ENCODE measurements at regions not wholly inside any gene's neighbourhood (a gene's known extent, or its start where the extent isn't known, plus 50 kb on each side); places are given as distances from the start of the nearest gene placed in this dataset.

DNA sequence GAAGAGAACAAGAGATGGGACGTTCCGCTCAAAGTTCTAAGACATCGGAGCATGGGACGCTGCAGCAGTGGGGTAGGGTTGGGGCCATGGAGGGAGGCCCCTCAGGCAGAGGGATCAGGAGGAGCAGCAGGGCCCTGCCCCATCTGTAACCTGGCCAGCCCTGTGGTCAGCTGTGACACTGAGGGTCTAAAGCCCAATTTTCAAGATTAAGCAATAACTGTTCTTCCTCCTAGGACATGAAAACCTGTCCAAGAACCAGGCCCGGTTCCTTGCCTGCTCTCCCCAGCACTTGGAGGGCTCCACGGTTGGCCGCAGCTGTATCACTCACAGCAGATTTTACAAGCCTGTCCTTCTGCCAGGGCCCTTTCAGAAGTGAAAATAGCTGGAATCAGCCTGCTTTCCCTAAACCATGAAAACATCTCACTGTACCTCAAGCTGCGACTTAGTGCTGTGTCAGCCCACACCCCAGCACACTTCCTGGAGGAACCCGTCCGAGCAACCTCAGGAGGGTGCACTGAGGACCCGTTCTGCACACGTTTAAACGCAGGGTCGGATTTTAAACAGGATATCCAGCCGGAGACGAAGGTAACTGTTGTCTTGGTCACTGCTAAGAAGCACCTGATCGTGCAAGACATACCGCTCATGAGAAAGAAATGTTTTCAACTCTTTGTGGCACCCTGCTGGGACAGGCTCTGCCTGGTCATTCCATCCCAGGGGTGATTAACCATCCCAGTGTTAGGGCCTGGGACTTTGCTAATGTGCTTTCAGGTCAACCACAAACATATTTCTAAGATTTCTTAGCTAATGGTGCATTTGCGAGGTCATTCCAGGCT is 201.9 kb upstream of the DIO3 start:
- WGBS: 63% methylated on average over 19 of the region's 19 CpGs

DNA sequence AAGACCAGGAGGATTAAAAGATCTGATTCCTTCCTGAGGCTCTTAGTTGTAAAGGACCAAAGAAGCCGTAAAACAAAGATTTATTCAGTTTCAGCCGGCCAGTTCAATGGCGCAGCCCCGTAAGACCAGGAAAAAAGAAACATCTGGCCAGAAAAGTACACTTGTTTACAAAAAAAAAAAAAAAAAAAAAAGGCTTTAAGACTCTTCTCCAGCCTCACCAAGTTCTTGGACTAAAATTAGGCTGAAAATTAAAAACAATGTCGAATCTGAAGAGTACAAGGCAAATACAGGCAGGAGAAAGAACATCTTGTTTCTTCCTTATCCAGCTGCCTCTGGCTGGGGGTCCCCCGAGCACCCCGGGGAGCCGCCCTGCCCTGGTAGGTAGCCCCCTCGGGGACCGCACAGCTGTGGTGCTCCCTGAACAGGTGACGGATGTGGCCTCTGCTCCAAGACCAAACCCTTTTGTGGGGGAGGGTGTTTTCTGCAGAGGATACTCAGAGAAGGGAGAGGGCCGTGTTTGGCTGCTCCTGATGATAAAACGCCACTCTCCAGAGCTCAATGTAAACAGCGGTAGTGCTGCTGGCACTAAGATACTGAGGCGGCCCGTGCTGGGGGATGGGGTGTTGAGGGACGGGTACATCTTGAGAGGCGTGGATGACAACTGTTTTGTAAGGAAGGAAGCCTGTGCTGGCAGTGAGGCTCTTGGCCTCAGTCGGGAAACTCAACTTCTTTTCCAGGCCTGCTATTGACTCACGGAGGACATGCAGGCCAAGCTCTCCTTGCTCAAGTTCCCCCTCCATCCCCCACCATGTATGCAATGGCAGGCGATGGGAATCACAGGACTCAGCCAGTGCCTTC is 201.0 kb upstream of the DIO3 start:
- Histone ChIP-seq H3K9me3 (ENCODE audit: control insufficient read depth, low read length) (peaks cover 3% of the 10 kb centered on the region), H3K14ac (ENCODE audit: low read length in 2 of 2) (no peak overlapping the region), H3K4me3 (ENCODE audit: insufficient read depth in 1 of 2, low read depth in 1 of 2, low read length in 2 of 2) (no peak overlapping the region), H3K4ac (ENCODE audit: low read depth in 1 of 2, low read length in 2 of 2) (no peak overlapping the region), H2BK120ac (ENCODE audit: low read depth, low read length) (no peak overlapping the region), H2BK12ac (ENCODE audit: low read length in 2 of 2) (no peak overlapping the region), H3K36me3 (ENCODE audit: control insufficient read depth in 1 of 2, insufficient read depth in 2 of 2, low read depth in 1 of 2, low read length in 2 of 2) (no peaks in the 10 kb centered on the region), H4K91ac (ENCODE audit: low read length) (no peak overlapping the region), H3K79me1 (replicated peaks; ENCODE audit: low read length, poor library complexity, severe bottlenecking) (no peaks in the 10 kb centered on the region), H3K23ac (ENCODE audit: low read length in 2 of 2) (no peak overlapping the region), H3K4me1 (ENCODE audit: control insufficient read depth, insufficient read depth, low read depth, low read length) (no peaks in the 10 kb centered on the region), H2BK5ac (ENCODE audit: low read depth, low read length, poor library complexity, severe bottlenecking) (no peak overlapping the region), H3K4me2 (ENCODE audit: low read length, poor library complexity, severe bottlenecking) (no peak overlapping the region), H2AFZ (ENCODE audit: low read depth, low read length) (no peak overlapping the region), H2AK5ac (ENCODE audit: low read length, severe bottlenecking) (no peak overlapping the region), H3K27me3 (ENCODE audit: control insufficient read depth in 1 of 2, insufficient read depth in 1 of 2, low read length in 2 of 2) (peaks cover 0 to 31% of the 10 kb centered on the region in 2 experiments), H4K8ac (ENCODE audit: low read length) (no peak overlapping the region), H2BK15ac (ENCODE audit: low read depth, poor library complexity, severe bottlenecking) (no peak overlapping the region), H3K9ac (ENCODE audit: low read length) (peak overlapping the region; percentile 26), H3K18ac (ENCODE audit: low read depth in 1 of 2, low read length in 2 of 2) (no peak overlapping the region), H3K27ac (ENCODE audit: low read length, poor library complexity, severe bottlenecking) (no peak overlapping the region)
- WGBS: 28% methylated on average over 19 of the region's 21 CpGs
- DNase-seq: no peak

More for the DNA sequence above, 201.9 kb upstream of the DIO3 start:
- Histone ChIP-seq H3K4me3 (ENCODE audit: insufficient read depth in 1 of 2, low read depth in 1 of 2, low read length in 2 of 2) (peak overlapping the region in 1 of 2 experiments; percentile 31), H2AK5ac (ENCODE audit: low read length, severe bottlenecking) (no peak overlapping the region), H3K9me3 (ENCODE audit: control insufficient read depth, low read length) (peaks cover 12% of the 10 kb centered on the region), H2BK120ac (ENCODE audit: low read depth, low read length) (no peak overlapping the region), H3K9ac (ENCODE audit: low read length) (peak overlapping the region; percentile 26), H2BK12ac (ENCODE audit: low read length in 2 of 2) (no peak overlapping the region), H3K79me1 (replicated peaks; ENCODE audit: low read length, poor library complexity, severe bottlenecking) (no peaks in the 10 kb centered on the region), H3K4me1 (ENCODE audit: control insufficient read depth, insufficient read depth, low read depth, low read length) (no peaks in the 10 kb centered on the region), H3K23ac (ENCODE audit: low read length in 2 of 2) (no peak overlapping the region), H2BK5ac (ENCODE audit: low read depth, low read length, poor library complexity, severe bottlenecking) (no peak overlapping the region), H3K18ac (ENCODE audit: low read depth in 1 of 2, low read length in 2 of 2) (no peak overlapping the region), H3K27me3 (ENCODE audit: control insufficient read depth in 1 of 2, insufficient read depth in 1 of 2, low read length in 2 of 2) (peaks cover 0 to 30% of the 10 kb centered on the region in 2 experiments), H3K27ac (ENCODE audit: low read length, poor library complexity, severe bottlenecking) (no peak overlapping the region), H4K91ac (ENCODE audit: low read length) (no peak overlapping the region), H3K36me3 (ENCODE audit: control insufficient read depth in 1 of 2, insufficient read depth in 2 of 2, low read depth in 1 of 2, low read length in 2 of 2) (no peaks in the 10 kb centered on the region), H4K8ac (ENCODE audit: low read length) (no peak overlapping the region), H3K4ac (ENCODE audit: low read depth in 1 of 2, low read length in 2 of 2) (no peak overlapping the region), H2BK15ac (ENCODE audit: low read depth, poor library complexity, severe bottlenecking) (no peak overlapping the region), H2AFZ (ENCODE audit: low read depth, low read length) (no peak overlapping the region), H3K14ac (ENCODE audit: low read length in 2 of 2) (no peak overlapping the region), H3K4me2 (ENCODE audit: low read length, poor library complexity, severe bottlenecking) (no peak overlapping the region)
- no peak for DNase-seq

DNA sequence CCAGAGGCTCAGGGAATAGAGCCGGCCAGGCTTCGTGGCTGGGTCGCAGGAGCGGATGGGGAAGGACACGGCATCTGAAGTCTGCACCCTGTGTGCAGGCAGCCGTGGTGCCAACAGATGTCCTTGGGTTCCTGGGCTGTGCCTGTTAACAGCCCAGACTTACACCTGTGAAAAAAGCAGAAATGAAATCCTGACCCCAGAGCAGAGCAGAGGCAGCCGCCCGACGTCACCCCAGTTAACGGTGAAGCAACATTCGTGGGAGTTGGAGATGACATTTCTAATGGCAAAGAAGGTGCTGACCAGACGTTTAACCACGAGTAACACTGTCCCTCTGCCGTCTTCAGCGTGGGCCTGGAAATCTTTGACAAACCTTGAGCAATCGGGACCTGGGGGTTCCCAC is 200.3 kb upstream of the DIO3 start:
- H3K18ac ChIP-seq (ENCODE audit: low read depth in 1 of 2, low read length in 2 of 2): no peak overlapping the region
- H3K23ac ChIP-seq (ENCODE audit: low read length in 2 of 2): no peak overlapping the region
- H3K9ac ChIP-seq (ENCODE audit: low read length): no peak overlapping the region
- WGBS: 87% methylated on average over 16 of the region's 16 CpGs
- no peak overlapping the region for H3K4ac ChIP-seq (ENCODE audit: low read depth in 1 of 2, low read length in 2 of 2)
- H2BK120ac ChIP-seq (ENCODE audit: low read depth, low read length): no peak overlapping the region
- no peak overlapping the region for H3K14ac ChIP-seq (ENCODE audit: low read length in 2 of 2)
- H3K4me2 ChIP-seq (ENCODE audit: low read length, poor library complexity, severe bottlenecking): no peak overlapping the region
- peaks cover 0 to 36% of the 10 kb centered on the region in 2 experiments for H3K27me3 ChIP-seq (ENCODE audit: control insufficient read depth in 1 of 2, insufficient read depth in 1 of 2, low read length in 2 of 2)
- H3K27ac ChIP-seq (ENCODE audit: low read length, poor library complexity, severe bottlenecking): no peak overlapping the region
- no peak overlapping the region for H4K91ac ChIP-seq (ENCODE audit: low read length)
- no peak overlapping the region for H3K4me3 ChIP-seq (ENCODE audit: insufficient read depth in 1 of 2, low read depth in 1 of 2, low read length in 2 of 2)
- no peaks in the 10 kb centered on the region for H3K4me1 ChIP-seq (ENCODE audit: control insufficient read depth, insufficient read depth, low read depth, low read length)
- no peaks in the 10 kb centered on the region for H3K79me1 ChIP-seq (replicated peaks; ENCODE audit: low read length, poor library complexity, severe bottlenecking)
- H2AK5ac ChIP-seq (ENCODE audit: low read length, severe bottlenecking): no peak overlapping the region
- H4K8ac ChIP-seq (ENCODE audit: low read length): no peak overlapping the region
- no peak for DNase-seq
- H3K9me3 ChIP-seq (ENCODE audit: control insufficient read depth, low read length): no peaks in the 10 kb centered on the region
- H2BK5ac ChIP-seq (ENCODE audit: low read depth, low read length, poor library complexity, severe bottlenecking): no peak overlapping the region
- no peak overlapping the region for H2BK12ac ChIP-seq (ENCODE audit: low read length in 2 of 2)
- H3K36me3 ChIP-seq (ENCODE audit: control insufficient read depth in 1 of 2, insufficient read depth in 2 of 2, low read depth in 1 of 2, low read length in 2 of 2): no peaks in the 10 kb centered on the region
- no peak overlapping the region for H2BK15ac ChIP-seq (ENCODE audit: low read depth, poor library complexity, severe bottlenecking)
- no peak overlapping the region for H2AFZ ChIP-seq (ENCODE audit: low read depth, low read length)
